DOHH2 (cell line): ENCODE measurements at regions not wholly inside any gene's neighbourhood (a gene's known extent, or its start where the extent isn't known, plus 50 kb on each side); places are given as distances from the start of the nearest gene placed in this dataset.

Experiments
- H3F3A ChIP-seq: fragments of 200-600 bp; sonication (generic), shearing (Covaris generic); 2 replicates; pipeline ENCODE4 v1.6.0; 2016; ENCODE audit warnings: antibody characterized with exemption, mild to moderate bottlenecking; ENCODE audit not compliant: control insufficient read depth, insufficient read depth
- H3K27ac ChIP-seq: fragments of 200-600 bp; sonication (generic); 2 replicates; pipeline ENCODE4 v1.5.1; 2014; ENCODE audit warnings: low read depth, mild to moderate bottlenecking, low read length, moderate library complexity
- H3K27me3 ChIP-seq: fragments of 200-600 bp; sonication (generic); 2 replicates; pipeline ENCODE4 v1.6.1; 2014; ENCODE audit warnings: mild to moderate bottlenecking, low read length, mixed read lengths; ENCODE audit not compliant: control insufficient read depth
- H3K36me3 ChIP-seq: fragments of 200-600 bp; sonication (generic); 2 replicates; pipeline ENCODE4 v1.6.1; 2014; ENCODE audit warnings: mild to moderate bottlenecking, low read length, moderate library complexity, mixed read lengths; ENCODE audit not compliant: control insufficient read depth
- H3K4me1 ChIP-seq: fragments of 200-600 bp; sonication (generic); 2 replicates; pipeline ENCODE4 v1.6.1; 2014; ENCODE audit warnings: mild to moderate bottlenecking, low read length, mixed read lengths; ENCODE audit not compliant: control insufficient read depth
- H3K4me2 ChIP-seq: fragments of 200-600 bp; sonication (generic); 2 replicates; pipeline ENCODE4 v1.6.0; 2014; ENCODE audit warnings: mild to moderate bottlenecking, low read length, moderate library complexity
- H3K4me3 ChIP-seq: fragments of 200-600 bp; sonication (generic); 2 replicates; pipeline ENCODE4 v1.5.1; 2014; ENCODE audit warnings: mild to moderate bottlenecking, low read length, mixed read lengths
- H3K79me2 ChIP-seq: fragments of 200-600 bp; sonication (generic); 2 replicates; pipeline ENCODE4 v1.6.1; 2014; ENCODE audit warnings: mild to moderate bottlenecking, low read length, mixed read lengths; ENCODE audit not compliant: control insufficient read depth
- H3K9me2 ChIP-seq: fragments of 200-600 bp; sonication (generic); replicated peaks from 2 replicates; pipeline ENCODE4 v1.6.1; 2014; ENCODE audit warnings: mild to moderate bottlenecking, low read length, mixed read lengths; ENCODE audit not compliant: control insufficient read depth
- H3K9me3 ChIP-seq: fragments of 200-600 bp; sonication (generic); 2 replicates; pipeline ENCODE4 v1.6.1; 2014; ENCODE audit warnings: antibody characterized with exemption, low read length, mixed read lengths; ENCODE audit not compliant: control insufficient read depth, insufficient read depth
- H4K20me1 ChIP-seq: fragments of 200-600 bp; sonication (generic); 2 replicates; pipeline ENCODE4 v1.6.0; 2014; ENCODE audit warnings: low read depth, mild to moderate bottlenecking, antibody characterized with exemption, low read length, moderate library complexity; ENCODE audit not compliant: control insufficient read depth, insufficient read depth
- EZH2phosphoT487 ChIP-seq: fragments of 200-600 bp; sonication (generic); IDR thresholded peaks from 2 replicates; pipeline ENCODE4 v1.6.1; 2017; ENCODE audit warnings: borderline replicate concordance, mild to moderate bottlenecking, antibody characterized with exemption, low read length, moderate library complexity, mixed read lengths
- TF ChIP-seq, protein P1 (sequence below): fragments of 200-600 bp; sonication (generic); IDR thresholded peaks from one replicate; pipeline ENCODE4 v1.5.1; 2014; ENCODE audit warnings: antibody characterized with exemption, mild to moderate bottlenecking, low read depth, low read length; ENCODE audit not compliant: poor library complexity, severe bottlenecking

DNA sequence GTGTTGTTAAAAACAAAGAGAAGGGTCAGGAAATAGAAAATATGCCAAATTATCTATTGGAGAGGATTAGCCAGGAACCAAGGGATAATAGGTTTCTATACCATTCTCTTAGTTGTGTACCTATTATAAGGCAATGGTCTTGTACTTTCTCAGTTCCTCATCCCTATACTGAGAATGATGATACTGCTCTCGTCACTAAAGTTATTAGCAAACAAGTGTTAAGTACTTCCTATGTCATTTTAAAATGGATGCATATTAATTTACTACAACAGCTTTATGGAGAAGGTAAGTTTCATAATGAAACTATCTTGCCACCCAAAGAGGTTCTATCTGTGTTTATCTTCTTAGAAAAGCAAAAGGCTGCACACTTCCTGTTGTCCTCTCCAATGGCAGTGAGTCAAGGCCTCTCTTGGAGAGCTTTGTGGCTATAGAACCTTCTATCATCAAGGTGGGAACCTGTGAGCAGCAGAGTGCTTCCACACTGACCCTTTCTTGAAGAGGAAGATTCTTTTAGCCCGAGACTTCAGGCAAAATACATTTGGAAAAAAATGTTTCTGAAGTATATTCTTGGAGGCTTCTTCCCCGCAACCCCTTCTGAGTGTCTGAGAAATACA lies 460.7 kb upstream of the FANCL start:
- Histone ChIP-seq H3K79me2 (no peaks in the 10 kb centered on the region), H3K4me2 (no peak overlapping the region), H4K20me1 (no peaks in the 10 kb centered on the region), H3K9me3 (no peaks in the 10 kb centered on the region), H3K4me3 (no peak overlapping the region), H3K27me3 (no peaks in the 10 kb centered on the region), H3K4me1 (no peaks in the 10 kb centered on the region), H3K9me2 (no peaks in the 10 kb centered on the region), H3F3A (no peaks in the 10 kb centered on the region), H3K36me3 (no peaks in the 10 kb centered on the region), H3K27ac (no peak overlapping the region)
- TF ChIP-seq, protein P1, sequence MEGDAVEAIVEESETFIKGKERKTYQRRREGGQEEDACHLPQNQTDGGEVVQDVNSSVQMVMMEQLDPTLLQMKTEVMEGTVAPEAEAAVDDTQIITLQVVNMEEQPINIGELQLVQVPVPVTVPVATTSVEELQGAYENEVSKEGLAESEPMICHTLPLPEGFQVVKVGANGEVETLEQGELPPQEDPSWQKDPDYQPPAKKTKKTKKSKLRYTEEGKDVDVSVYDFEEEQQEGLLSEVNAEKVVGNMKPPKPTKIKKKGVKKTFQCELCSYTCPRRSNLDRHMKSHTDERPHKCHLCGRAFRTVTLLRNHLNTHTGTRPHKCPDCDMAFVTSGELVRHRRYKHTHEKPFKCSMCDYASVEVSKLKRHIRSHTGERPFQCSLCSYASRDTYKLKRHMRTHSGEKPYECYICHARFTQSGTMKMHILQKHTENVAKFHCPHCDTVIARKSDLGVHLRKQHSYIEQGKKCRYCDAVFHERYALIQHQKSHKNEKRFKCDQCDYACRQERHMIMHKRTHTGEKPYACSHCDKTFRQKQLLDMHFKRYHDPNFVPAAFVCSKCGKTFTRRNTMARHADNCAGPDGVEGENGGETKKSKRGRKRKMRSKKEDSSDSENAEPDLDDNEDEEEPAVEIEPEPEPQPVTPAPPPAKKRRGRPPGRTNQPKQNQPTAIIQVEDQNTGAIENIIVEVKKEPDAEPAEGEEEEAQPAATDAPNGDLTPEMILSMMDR: no peak
- TF ChIP-seq EZH2phosphoT487: no peak

DNA sequence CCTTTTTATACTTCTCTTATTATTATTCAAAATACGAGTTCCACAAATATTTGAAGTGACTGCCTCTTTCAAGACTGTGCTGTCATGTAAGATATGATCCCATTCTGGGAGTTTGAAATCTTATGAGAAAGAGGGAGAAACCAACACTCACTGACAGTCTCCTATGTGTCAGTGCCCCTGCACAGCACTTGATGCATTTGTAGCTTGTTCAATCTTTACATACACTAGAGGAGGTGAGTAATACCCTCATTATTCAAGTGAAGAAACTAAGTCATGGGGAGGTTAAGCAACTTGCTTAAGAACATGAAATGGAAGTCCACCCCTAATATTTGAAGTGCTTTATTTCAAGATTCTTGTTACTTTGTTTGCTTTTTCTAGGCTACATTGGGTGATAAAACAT lies 459.5 kb upstream of the FANCL start:
- TF ChIP-seq, protein P1: no peak
- no peak for TF ChIP-seq EZH2phosphoT487
- H4K20me1 ChIP-seq: no peaks in the 10 kb centered on the region

DNA sequence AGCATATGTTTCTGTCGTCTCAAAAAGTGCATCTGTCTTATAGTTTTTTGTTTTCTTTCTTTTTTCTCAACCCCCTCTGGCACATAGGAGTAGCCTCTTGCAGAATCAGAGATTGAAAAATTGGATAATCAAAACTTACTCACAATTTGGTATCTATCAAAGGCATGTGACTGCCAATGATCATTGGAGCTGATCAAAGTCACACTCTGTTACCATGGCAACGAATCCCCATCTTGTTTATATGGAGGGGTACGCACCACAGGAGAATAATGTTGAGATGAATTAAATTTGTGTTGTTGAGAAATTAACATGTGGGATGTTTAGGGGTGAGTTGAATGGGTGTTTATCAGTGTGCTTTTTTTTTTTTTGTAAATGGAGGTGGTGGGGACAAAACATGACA lies 458.3 kb upstream of the FANCL start:
- no peaks in the 10 kb centered on the region for H3K79me2 ChIP-seq
- no peak overlapping the region for H3K4me2 ChIP-seq

More for the DNA sequence above, 459.5 kb upstream of the FANCL start:
- no peak overlapping the region for H3K27ac ChIP-seq
- no peaks in the 10 kb centered on the region for H3K9me2 ChIP-seq
- H3K36me3 ChIP-seq: no peaks in the 10 kb centered on the region
- no peaks in the 10 kb centered on the region for H3K4me1 ChIP-seq
- no peaks in the 10 kb centered on the region for H3K27me3 ChIP-seq
- no peak overlapping the region for H3K4me2 ChIP-seq
- no peaks in the 10 kb centered on the region for H3K79me2 ChIP-seq
- H3K9me3 ChIP-seq: no peaks in the 10 kb centered on the region
- H3F3A ChIP-seq: no peaks in the 10 kb centered on the region
- no peak overlapping the region for H3K4me3 ChIP-seq

More for the DNA sequence above, 458.3 kb upstream of the FANCL start:
- Histone ChIP-seq H3K9me3 (no peaks in the 10 kb centered on the region), H4K20me1 (no peaks in the 10 kb centered on the region), H3K27ac (no peak overlapping the region), H3F3A (no peaks in the 10 kb centered on the region), H3K4me3 (no peak overlapping the region), H3K36me3 (no peaks in the 10 kb centered on the region), H3K4me1 (no peaks in the 10 kb centered on the region), H3K27me3 (no peaks in the 10 kb centered on the region), H3K9me2 (no peaks in the 10 kb centered on the region)
- no peak for TF ChIP-seq EZH2phosphoT487
- TF ChIP-seq, protein P1: no peak
